NCI-H128 (cell line): ENCODE measurements at regions not wholly inside any gene's neighbourhood (a gene's known extent, or its start where the extent isn't known, plus 50 kb on each side); places are given as distances from the start of the nearest gene placed in this dataset.

Source experiments
- DNase-seq: peaks from one replicate; lab custom pipeline; 2025; ENCODE audit not compliant: unreplicated experiment; lab: John Stamatoyannopoulos, UW

DNA sequence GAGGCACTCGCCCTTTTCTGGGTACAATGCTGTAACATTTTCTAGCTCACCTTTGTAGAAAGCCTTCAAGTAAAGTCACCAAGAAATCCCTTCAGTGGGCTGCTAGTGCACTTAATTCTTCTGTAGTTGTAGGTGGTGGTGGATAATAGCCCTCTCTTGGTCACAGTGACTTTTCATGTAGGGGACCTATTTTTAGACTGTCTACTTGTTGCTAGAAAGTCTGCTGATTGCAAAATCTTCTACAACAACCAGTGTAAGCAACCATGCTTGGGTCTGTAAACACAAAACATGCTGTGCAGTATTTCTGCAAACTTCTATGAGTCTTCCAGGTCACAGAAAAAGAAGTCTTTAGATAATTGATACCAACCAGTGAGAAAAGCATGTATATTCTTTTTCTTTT lies 55.6 kb downstream of the PBDC1 start:
- no peak for DNase-seq

DNA sequence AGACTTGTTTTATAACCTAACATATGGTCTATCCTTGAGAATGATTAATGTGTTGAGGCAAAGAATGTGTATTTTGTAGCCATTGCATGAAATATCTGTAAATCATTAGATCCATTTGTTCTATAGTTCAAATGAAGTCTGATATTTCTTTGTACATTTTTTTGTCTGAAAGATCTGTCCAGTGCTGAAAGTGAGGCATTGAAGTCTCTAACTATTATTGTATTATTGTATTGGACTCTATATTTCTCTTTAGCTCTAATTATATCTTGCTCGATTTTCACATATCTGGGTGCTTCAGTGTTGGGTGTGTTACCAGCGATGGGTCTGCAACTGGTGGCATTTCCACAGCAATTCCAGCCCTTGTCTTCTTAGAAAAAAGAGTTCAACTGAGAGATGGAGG lies 76.0 kb downstream of the PBDC1 start:
- no peak for DNase-seq

DNA sequence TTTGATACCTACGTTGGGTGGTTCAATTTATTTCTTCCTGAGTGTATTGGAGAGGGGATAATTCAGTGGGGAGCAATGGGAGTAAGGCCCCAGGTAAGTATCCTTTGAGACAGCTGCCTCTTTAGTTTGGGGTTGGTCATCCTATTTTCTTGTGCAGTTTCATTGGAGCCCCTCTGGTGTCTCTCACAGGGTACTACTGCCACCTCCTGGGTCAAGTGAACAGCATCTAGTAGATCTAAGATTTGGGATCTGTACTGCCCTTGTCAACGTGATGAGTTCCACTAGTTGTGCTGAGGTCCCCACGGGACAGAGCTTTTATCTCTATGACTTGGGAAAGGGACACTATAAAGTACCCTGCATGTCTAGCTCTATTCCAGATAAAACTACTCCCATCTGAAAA lies 80.6 kb downstream of the PBDC1 start:
- DNase-seq, result peak; percentile 10

DNA sequence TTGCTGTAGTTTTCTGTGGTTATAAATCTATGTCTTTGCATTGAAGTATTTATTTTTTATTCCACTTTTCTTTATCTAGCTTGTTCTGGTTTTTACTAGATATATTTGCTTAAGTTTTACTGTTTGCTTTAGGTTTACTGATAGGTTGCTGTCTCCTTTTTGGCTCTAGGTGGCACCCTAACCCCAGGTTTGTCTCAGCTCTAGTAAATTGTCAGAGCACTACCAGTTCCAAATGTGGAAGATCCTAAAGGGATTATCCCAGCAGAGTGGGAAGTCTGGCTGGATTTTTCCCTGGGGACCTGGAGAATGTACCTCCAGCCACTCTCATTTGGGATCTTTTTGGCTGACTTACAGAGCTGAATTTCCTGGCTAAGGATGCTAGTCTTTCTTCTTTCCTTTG lies 106.1 kb downstream of the PBDC1 start:
- no peak for DNase-seq
